ENCODE measurements at regions not wholly inside any gene's neighbourhood (a gene's known extent, or its start where the extent isn't known, plus 50 kb on each side); places are given as distances from the start of the nearest gene placed in this dataset.
A peak's percentile ranks its signal among the peaks of the same experiment; 100 is the strongest.
"Not testable (repeated sequence)": the region's sequence is repeated elsewhere in the genome, so short reads cannot be mapped to it uniquely, and the experiment has no call there.

- DNase-seq, result no peak
Measured at GRCh38 chr9:96061293-96061987, 185.9 kb downstream of the ERCC6L2 start.

- DNase-seq, result no peak
Measured at GRCh38 chr9:96058218-96058617, 182.7 kb downstream of the ERCC6L2 start.

- no peak for DNase-seq
Measured at GRCh38 chr9:96057155-96057554, 181.7 kb downstream of the ERCC6L2 start.

GRCh38 chr9:96056226-96056625 lies 180.7 kb downstream of the ERCC6L2 start:
- DNase-seq, result no peak

- not testable (repeated sequence) for DNase-seq
Measured at GRCh38 chr9:96054248-96054647, 178.8 kb downstream of the ERCC6L2 start.

GRCh38 chr9:96052686-96053085 lies 177.2 kb downstream of the ERCC6L2 start:
- DNase-seq, result no peak

- DNase-seq, result no peak
Measured at GRCh38 chr9:96051423-96051822, 175.9 kb downstream of the ERCC6L2 start.

- no peak for DNase-seq
Measured at GRCh38 chr9:96050861-96051155, 175.3 kb downstream of the ERCC6L2 start.

- DNase-seq, result no peak
Measured at GRCh38 chr9:96050048-96050860, 174.8 kb downstream of the ERCC6L2 start.

- DNase-seq, result no peak
Measured at GRCh38 chr9:96048956-96049831, 173.7 kb downstream of the ERCC6L2 start.

GRCh38 chr9:96048104-96048955 lies 172.8 kb downstream of the ERCC6L2 start:
- no peak for DNase-seq

GRCh38 chr9:96047741-96048103 lies 172.2 kb downstream of the ERCC6L2 start:
- DNase-seq, result no peak

- DNase-seq, result no peak
Measured at GRCh38 chr9:96047116-96047639, 171.7 kb downstream of the ERCC6L2 start.

- no peak for DNase-seq
Measured at GRCh38 chr9:96045811-96046210, 170.3 kb downstream of the ERCC6L2 start.

- DNase-seq, result no peak
Measured at GRCh38 chr9:96044401-96044800, 168.9 kb downstream of the ERCC6L2 start.

- DNase-seq, result peak; percentile 60
Measured at GRCh38 chr9:96040591-96041461, 165.3 kb downstream of the ERCC6L2 start.

GRCh38 chr9:96038914-96039313 lies 163.4 kb downstream of the ERCC6L2 start:
- DNase-seq, result no peak

- DNase-seq, result no peak
Measured at GRCh38 chr9:96038271-96038670, 162.8 kb downstream of the ERCC6L2 start.

GRCh38 chr9:96034553-96035122 lies 159.1 kb downstream of the ERCC6L2 start:
- no peak for DNase-seq

GRCh38 chr9:96033896-96034295 lies 158.4 kb downstream of the ERCC6L2 start:
- DNase-seq, result no peak

GRCh38 chr9:96031916-96032534 lies 156.5 kb downstream of the ERCC6L2 start:
- no peak for DNase-seq

Data from NCI-H526 treated with DMSO at 0.1 percent for 48 hours (cell line).